Retinal pigment epithelial cell (primary cell): ENCODE measurements at regions not wholly inside any gene's neighbourhood (a gene's known extent, or its start where the extent isn't known, plus 50 kb on each side); places are given as distances from the start of the nearest gene placed in this dataset.

Source experiments
- DNase-seq: peaks from one replicate; pipeline ENCODE4 v3.0.0-alpha.2; 2010; ENCODE audit warnings: low read depth
- H3K4me3 ChIP-seq: 2 replicates; pipeline ENCODE4 v1.5.1; 2011; ENCODE audit warnings: mild to moderate bottlenecking, low read length, control low read depth, moderate library complexity
- TF ChIP-seq, protein P1 (sequence below): conservative IDR thresholded peaks from 2 replicates; pipeline ENCODE4 v1.5.1; 2011; ENCODE audit warnings: low read depth, low read length, control low read depth, inconsistent platforms

GRCh38 chr1:192418552-192419285 lies 101.9 kb downstream of the RGS21 start:
- TF ChIP-seq, protein P1, sequence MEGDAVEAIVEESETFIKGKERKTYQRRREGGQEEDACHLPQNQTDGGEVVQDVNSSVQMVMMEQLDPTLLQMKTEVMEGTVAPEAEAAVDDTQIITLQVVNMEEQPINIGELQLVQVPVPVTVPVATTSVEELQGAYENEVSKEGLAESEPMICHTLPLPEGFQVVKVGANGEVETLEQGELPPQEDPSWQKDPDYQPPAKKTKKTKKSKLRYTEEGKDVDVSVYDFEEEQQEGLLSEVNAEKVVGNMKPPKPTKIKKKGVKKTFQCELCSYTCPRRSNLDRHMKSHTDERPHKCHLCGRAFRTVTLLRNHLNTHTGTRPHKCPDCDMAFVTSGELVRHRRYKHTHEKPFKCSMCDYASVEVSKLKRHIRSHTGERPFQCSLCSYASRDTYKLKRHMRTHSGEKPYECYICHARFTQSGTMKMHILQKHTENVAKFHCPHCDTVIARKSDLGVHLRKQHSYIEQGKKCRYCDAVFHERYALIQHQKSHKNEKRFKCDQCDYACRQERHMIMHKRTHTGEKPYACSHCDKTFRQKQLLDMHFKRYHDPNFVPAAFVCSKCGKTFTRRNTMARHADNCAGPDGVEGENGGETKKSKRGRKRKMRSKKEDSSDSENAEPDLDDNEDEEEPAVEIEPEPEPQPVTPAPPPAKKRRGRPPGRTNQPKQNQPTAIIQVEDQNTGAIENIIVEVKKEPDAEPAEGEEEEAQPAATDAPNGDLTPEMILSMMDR = no peak
- no peak overlapping the region for H3K4me3 ChIP-seq
- DNase-seq = no peak

DNA sequence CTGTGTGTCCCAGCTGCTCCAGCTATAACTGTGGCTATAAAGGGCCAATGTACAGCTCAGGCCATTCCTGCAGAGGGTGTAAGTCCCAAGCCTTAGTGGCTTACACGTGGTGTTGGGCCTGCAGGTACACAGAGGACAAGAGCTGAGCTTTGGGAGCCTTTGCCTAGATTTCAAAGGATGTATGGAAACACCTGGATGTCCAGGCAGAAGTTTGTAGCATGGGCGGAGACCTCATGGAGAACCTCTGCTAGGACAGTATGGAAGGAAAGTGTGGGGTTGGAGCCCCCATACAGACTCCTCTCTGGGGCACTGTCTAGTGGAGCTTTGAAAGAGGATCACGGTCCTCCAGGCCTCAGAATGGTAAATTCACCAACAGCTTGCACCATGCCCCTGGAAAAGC lies 113.9 kb downstream of the RGS21 start:
- no peak for DNase-seq
- TF ChIP-seq, protein P1 = no peak
- H3K4me3 ChIP-seq = no peak overlapping the region

- H3K4me3 ChIP-seq = no peak overlapping the region
- peak; percentile 89 for DNase-seq
- TF ChIP-seq, protein P1 = no peak
Observed at GRCh38 chr1:192435704-192436103, 118.9 kb downstream of the RGS21 start.

GRCh38 chr1:192436441-192437078 lies 119.8 kb downstream of the RGS21 start:
- no peak overlapping the region for H3K4me3 ChIP-seq
- no peak for DNase-seq
- TF ChIP-seq, protein P1 = no peak

- H3K4me3 ChIP-seq = no peak overlapping the region
- TF ChIP-seq, protein P1 = no peak
- no peak for DNase-seq
Observed at GRCh38 chr1:192438737-192439136, 121.9 kb downstream of the RGS21 start.

DNA sequence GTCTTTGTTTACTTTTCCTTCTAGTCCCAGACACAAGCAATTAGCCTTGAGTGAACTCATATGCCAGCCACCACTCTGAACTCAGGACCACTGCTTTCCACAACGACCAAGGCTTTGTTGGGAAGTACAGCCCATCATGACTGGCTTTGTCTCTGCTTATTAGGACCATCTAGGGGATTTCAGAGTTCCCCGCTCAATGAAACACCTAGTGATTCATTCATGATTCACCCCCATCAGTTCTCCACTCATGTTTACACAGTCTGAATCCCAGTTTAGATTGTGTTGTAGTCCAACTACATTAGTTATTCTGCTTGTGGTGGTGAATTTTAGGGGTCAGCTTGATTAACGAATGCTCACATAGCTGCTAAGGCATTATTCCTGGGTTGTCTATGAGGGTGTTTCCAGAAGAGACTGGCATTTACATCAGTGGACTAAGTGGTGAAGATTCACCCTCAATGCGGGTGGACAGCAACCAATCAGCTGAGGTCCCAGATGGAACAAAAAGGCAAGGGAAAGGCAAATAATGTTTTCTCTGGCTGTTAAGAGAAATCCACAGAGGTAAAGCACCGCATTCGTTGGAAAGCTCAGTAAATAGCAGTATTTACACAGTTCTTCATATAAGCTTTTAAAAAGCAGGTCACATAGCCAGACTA lies 122.7 kb downstream of the RGS21 start:
- TF ChIP-seq, protein P1 = no peak
- DNase-seq = peak; percentile 57
- H3K4me3 ChIP-seq = no peak overlapping the region
